GM12873 (cell line): ENCODE measurements at regions not wholly inside any gene's neighbourhood (a gene's known extent, or its start where the extent isn't known, plus 50 kb on each side); places are given as distances from the start of the nearest gene placed in this dataset.

ENCODE experiments used
- CTCF ChIP-seq: IDR thresholded peaks from 2 replicates; pipeline ENCODE4 v1.5.1; 2012; ENCODE audit warnings: low read depth, mild to moderate bottlenecking, moderate library complexity, low read length, control low read depth; ENCODE audit not compliant: insufficient read depth; ENCODE audit errors: missing control alignments

DNA sequence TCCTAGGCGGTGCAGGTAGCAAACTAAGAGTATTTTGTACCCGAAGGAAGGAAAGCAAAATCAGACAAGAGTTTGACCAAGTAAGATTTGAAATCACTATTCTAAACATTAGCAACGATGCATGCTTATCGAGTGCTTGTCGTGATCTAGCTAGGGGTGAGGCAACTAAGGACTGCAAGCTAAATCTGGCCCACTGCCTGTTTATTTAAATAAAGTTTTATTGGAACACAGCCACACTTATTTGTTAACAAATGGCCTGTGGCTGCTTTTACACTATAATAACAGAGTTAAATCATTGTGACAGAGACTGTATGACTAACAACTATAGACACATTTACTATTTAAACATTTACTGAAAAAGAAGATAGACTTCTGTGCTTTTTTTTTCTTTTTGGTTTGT, 983.6 kb downstream of the VRK1 start:
- TF ChIP-seq CTCF, result no peak

DNA sequence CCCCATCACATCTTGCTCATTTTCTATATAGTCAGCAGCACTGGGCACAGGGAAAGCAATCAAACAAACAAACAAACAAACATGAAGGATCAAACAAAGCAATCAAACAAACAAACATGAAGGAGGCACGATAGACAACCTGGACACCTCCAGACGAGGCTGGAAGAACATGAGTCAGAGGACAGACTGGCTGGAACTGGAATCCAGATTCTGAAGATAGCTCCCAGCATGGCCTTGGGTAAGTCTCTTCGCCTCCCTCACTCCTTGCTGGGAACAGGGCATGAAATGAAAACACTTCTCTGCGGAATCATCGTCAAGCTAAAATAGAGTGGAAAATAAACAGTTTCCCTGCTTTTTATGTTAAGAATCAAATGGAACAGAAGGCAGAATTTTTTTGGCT, 984.8 kb downstream of the VRK1 start:
- TF ChIP-seq CTCF, result no peak

GRCh38 chr14:97782871-97783414, 985.8 kb downstream of the VRK1 start:
- no peak for TF ChIP-seq CTCF

DNA sequence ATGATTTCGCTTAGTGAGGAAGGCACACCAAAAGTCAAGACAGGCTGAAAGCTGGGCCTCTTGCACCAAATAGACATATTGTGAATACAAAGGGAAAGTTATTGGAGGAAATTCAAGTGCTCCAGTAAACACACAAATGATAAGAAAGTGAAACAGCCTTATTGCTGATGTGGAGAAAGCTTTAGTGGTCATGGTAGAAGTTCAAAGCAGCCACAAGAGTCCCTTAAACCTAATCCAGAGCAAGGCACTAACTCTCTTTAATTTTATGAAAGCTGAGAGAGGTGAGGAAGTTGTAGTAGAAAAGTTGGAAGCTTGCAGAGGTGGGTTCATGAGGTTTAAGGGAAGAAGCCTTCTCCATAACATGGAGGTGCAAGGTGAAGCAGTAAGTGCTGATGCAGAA, 988.3 kb downstream of the VRK1 start:
- no peak for TF ChIP-seq CTCF

- TF ChIP-seq CTCF, result no peak
Measured at GRCh38 chr14:97788364-97788763, 991.2 kb downstream of the VRK1 start.

- no peak for TF ChIP-seq CTCF
Measured at GRCh38 chr14:97788846-97789526, 991.8 kb downstream of the VRK1 start.

DNA sequence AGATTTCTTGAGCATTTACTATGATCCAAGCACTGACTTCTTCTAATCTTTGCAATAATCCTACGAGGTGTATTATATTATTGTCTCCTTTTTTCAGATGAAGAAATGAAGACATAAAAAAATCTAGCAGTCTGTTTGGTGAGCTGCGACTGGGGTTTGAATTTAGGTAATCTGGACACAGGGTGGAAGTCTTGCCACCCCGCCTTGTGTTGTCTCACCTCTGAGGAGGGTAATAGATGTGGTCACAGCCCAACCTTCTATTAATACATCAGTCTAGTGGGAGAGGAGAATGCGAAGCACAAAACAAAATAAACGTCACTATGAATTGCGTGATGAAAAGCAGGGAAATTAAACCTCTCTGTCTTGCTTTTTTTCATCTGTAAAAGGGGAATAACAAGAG, 993.9 kb downstream of the VRK1 start:
- TF ChIP-seq CTCF, result no peak

- TF ChIP-seq CTCF, result no peak
Measured at GRCh38 chr14:97791906-97792305, 994.7 kb downstream of the VRK1 start.
